ENCODE measurements at regions not wholly inside any gene's neighbourhood (a gene's known extent, or its start where the extent isn't known, plus 50 kb on each side); places are given as distances from the start of the nearest gene placed in this dataset.
"Not testable (repeated sequence)": the region's sequence is repeated elsewhere in the genome, so short reads cannot be mapped to it uniquely, and the experiment has no call there.

- not testable (repeated sequence) for TF ChIP-seq REST (IDR thresholded peaks at IDR 0.05; ENCODE audit: low read depth); CTCF (IDR thresholded peaks at IDR 0.05 in 2 of 3, conservative IDR thresholded peaks at IDR 0.05 in 1 of 3; ENCODE audit: borderline replicate concordance in 1 of 3, insufficient read depth in 1 of 3, low read depth in 2 of 3, low read length in 2 of 3); POLR2A (IDR thresholded peaks at IDR 0.05; ENCODE audit: borderline replicate concordance, extremely low read depth, insufficient read depth, insufficient read length); EZH2 (IDR thresholded peaks at IDR 0.05); POLR2AphosphoS5 (IDR thresholded peaks at IDR 0.05; ENCODE audit: low read depth, low read length)
Observed at GRCh38 chr5:68103297-68103696, 112.3 kb upstream of the PIK3R1 start.
